KBM-7 (cell line): ENCODE measurements at regions not wholly inside any gene's neighbourhood (a gene's known extent, or its start where the extent isn't known, plus 50 kb on each side); places are given as distances from the start of the nearest gene placed in this dataset.

Experiments
- DNase-seq: peaks from one replicate; pipeline ENCODE4 v3.0.0-alpha.2; 2015
- in situ Hi-C: fragments of 300-500 bp; cut with MboI; formaldehyde crosslinking; loops from 2 replicates; pipeline ENCODE4 v1.14.3; 2020; ENCODE audit warnings: low sequenced_read_pairs, low pct_unique_long_range_greater_than_20kb, mixed read lengths

DNA sequence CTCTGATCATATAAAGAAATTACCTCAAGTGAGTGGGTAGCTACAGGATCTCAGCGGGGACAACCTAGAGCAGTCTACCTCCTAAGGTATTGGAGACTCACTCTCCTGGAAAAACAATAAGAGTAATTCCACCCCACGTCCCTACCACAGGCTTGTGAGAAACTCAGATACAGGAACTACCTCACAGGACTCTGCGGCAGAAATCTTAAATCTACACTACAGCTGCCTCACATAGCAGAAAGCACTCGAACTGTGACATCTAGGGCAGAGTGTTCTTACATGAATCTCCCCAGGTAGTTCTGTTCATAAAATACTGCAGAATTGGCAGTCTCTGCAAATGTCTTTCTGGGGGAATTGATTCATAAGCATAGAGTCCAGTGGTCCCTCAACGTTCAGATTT lies 382.9 kb upstream of the IL12A start:
- in situ Hi-C loops, result no loop called here

DNA sequence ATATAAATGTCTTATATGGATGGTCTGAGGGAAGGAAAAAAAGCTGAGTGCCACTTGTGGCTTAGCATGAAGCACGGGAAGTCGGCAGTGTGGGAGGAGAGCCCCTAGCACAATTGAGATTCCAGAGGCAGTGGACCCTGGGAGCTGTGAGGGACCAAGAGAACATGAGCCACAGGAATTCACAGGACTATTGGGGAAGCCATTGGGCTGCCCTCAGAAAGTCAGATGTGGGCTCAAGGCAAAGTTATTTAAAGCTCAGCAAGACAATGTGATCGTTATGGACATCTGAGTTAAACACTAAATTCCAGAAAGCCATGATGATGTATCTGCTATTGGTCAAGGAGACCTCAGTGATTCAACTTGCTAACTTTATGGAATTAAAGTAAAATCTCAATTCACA lies 380.8 kb upstream of the IL12A start:
- DNase-seq, result no peak
- in situ Hi-C loops, result no loop called here

More for the DNA sequence above, 382.9 kb upstream of the IL12A start:
- DNase-seq, result no peak

DNA sequence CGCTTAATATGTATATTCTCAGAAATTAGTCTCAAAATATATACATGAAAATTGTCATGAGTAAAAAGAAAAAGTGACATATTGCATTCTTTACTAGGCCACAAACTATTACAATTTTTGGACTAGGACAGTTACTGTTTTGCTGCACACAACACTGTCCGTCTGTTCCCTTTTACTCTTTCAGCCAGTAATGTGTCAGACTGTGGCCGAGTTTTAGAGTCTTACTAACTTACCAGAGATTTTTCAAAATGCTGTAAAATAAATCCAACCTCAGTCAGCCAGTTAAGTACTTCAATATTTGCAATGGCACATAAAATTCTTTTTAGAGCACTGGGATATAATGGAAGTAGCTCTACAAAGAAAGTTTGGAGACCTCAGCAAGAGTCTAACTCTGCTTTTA lies 380.3 kb upstream of the IL12A start:
- in situ Hi-C loops, result no loop called here
- DNase-seq, result no peak

DNA sequence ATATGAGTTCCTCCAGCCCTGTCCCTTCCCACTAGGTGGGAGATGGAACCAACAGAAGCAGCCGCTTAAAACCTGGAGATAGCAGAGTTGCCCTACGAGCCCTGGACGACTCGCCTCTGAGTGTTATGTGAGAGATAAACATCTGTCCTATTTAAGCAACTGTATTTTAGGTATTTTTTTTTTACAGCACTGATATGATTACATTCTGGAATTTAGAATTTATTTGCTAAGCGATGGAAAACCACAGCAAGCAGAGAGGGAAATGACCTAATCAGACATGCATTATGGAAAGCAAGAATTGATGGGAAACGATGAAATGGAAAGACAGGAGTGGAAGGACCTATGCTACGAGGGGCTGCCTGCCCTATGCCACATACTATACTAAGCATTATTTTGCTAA lies 379.0 kb upstream of the IL12A start:
- DNase-seq, result no peak
- in situ Hi-C loops, result no loop called here

DNA sequence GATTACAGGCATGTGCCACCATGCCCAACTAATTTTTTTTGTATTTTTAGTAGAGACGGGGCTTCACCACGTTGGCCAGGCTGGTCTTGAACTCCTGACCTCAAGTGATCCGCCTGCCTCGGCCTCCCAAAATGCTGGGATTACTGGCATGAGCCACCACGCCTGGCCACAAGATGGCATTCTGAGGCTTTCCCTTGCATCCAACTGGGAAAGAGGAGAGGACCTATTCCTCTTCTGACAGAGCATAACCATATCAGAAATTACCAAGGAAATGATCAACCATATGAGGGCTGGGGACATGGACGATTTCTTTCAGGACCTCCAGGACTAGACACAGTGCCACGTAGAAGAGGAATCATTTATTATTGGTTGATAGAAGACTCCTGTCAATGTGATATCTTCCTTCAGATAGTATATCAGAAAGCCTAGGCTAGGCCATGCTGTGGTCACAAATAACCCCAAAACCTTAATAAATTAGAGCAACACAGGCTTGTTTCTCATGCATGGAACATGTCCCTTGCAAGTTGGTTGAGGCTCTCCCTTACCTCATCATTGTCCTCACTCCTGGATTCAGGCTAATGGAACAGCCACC lies 372.3 kb upstream of the IL12A start:
- peak; percentile 20 for DNase-seq
- in situ Hi-C loops, result no loop called here

DNA sequence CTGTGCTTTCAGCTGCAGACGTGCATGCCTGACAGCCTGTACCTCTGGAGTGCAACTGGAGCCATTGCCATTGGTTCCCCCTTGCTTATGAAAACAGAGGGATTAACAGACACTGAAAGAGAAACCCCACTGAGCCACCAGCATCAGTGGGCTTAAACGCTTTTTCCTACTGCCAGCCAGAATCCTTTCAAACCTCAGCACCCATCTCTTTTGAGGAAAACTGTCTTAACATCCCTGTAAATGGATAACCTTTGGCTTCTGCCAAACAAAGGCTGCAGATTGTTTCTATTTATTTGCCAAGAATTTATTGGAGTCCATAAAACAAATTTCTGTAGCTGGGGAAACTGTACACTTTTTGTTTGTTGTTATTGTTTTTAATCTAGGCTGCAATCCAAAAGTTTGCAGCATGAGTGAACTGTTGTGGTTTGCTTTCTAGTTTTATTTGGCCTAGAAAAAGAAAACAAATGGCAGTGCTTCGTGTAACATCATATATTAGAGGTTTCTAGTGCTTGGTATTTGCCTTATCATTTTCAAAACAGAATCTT lies 369.2 kb upstream of the IL12A start:
- no peak for DNase-seq
- in situ Hi-C loops, result no loop called here

DNA sequence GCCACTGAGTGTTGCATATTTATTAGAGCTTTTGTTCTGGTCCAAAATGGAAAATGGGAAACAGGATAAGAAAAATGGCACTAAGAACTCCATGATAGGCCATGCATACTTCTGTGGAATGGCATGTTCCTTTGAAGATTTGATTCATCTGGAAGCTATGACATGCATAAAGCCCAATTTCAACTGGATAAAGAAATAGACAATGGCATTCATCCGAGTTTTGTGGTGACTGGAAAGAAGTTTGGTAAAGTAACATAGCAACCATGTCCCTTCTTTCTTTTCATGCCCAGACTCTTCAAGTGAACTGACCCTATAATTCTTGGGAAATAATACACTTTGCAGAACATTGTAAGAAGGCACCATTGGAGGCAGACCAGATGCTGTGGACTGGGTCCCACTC lies 368.4 kb upstream of the IL12A start:
- in situ Hi-C loops, result no loop called here
- no peak for DNase-seq

DNA sequence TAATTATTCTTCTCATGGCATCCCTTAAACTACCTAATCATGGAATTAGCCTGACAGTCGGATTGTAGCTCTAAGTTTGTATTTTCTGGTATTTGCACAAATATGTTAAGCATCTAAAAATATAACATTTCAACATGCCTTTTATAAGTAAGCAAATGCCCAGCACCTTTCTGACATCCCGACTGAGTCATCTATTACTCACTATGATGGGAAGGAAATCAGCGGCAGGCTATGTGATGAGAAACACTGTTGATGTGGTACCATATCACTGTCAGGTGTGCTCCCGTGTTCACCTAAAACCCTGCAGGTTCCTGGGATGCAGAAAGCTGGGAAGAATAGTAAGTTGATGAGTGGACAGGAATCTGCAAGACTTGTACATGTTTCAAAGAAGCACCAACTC lies 367.8 kb upstream of the IL12A start:
- in situ Hi-C loops, result no loop called here
- no peak for DNase-seq

DNA sequence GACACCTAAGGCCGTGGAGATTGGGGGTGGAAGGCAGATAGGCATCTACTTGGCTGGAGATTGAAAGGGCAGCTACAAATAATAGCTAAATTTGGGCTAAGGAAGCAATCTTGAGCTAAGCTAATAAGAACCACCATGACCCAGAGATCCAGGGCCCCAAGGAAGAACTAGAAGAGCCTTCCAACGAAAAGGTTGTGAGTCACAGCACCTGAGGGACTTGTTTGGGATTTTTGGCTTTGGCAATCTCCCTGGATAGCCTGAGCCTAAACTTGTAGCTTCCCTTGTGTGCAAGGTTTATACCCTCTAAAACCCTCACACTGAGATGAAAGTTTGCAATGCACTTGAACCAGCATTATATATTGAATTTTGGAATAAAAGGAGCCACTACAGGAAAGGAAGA lies 364.0 kb upstream of the IL12A start:
- DNase-seq, result no peak
- in situ Hi-C loops, result no loop called here

DNA sequence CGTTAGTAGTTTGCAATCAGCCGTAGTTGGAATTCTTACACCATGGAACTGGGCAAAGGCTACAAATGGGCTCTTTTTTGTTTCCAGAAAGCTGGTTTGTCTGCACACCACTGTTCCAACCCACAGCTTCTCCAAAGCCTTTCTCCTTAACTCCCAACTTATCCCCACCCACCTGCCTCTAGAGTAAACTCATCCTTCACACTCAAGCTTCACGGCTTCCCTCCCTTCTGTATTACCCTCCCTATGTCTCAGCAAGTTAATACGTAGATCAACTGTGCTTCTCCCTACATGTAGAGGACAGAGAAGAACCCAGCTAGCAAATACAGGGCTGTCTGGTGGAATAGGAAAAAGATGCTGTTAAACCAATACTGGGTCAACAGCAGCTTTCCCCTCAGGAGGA lies 363.0 kb upstream of the IL12A start:
- DNase-seq, result no peak
- in situ Hi-C loops, result no loop called here

DNA sequence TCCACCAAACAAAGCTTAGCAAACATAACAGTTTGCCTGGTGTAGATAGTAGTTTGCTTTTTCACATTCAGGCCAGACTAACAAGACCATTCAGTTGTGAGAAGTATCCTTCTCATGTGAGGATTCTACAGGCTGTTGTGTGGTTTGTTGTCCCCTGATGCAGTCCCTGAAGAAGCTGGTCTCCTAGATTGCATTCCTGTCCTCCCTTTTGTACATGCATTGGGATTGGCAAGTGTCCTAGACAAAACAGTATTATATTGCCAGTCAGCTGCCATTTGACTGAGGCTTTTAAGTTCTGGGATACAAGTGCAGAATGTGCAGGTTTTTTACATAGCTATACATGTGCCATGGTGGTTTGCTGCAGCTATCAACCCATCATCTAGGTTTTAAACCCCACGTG lies 362.0 kb upstream of the IL12A start:
- no peak for DNase-seq
- in situ Hi-C loops, result no loop called here

DNA sequence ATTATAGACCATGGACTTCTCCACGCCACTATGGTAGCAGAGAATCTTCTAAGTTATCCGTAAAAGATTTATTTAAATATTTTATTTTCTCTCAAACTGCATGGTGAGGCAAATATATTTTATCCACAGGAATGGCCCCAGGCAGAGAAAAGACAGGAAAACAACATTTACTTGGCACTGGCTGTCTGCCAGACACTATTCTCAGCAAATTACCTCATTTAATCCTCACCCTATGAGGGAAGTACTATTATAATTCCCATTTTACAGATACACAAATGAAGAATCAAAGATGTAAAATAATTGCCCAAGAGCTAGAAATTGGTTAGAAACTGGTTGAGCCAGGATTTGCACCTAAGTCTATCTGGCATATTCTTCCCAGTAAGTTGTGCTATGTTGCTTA lies 361.4 kb upstream of the IL12A start:
- in situ Hi-C loops, result no loop called here
- no peak for DNase-seq

DNA sequence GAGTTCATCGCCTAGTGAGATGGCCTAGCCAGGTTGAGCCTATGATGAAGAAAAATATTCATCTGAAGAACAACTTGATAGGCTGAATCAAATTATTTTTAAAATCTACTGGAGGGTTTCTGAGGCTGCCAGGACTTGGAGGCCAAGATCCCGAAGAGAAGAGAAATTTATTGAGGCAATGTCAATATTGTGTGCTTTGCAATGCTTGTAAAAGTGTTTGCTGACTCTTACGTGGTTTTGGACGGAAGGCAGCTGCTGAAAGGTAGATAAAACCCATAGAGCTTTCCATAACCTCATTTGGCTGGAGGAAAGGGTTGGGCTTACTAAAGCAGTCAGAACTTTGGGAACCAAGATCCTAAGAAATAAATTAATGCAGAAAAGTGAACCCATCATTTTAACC lies 361.0 kb upstream of the IL12A start:
- DNase-seq, result no peak
- in situ Hi-C loops, result no loop called here

DNA sequence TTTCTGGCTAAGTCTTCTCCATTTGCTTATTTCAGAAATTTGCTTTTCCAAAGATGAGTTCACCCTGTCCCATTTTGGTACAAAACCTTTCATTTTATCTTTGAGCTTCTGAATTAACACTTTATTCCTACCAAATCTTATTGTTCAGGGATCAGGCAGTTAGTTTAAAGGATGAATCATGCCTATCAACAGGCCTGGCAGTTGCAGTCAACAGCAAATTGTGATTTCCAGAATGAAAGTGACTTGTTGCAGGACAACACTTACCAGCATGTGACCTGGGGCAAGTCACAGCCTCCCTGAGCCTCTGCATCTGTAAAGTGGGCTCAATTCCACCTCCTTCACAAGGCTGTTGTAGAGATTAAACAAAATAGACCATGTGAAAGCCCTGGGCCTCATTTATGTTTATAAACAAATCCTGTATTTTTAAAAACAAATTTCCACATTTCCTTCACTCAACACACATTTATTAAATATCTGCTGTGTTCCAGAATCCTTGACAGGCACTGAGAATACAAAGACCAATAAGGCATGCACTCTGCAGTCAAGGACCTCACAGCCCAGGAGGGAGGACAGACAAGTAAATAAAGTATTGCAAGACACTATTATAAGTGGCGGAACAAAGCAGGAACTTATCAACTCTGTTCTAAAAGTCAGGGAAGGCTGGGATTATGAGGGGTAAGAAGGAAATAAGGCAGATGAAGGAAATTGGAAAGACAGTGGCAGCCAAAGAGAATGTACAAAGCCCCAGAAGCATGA lies 359.1 kb upstream of the IL12A start:
- DNase-seq, result no peak
- in situ Hi-C loops, result no loop called here

DNA sequence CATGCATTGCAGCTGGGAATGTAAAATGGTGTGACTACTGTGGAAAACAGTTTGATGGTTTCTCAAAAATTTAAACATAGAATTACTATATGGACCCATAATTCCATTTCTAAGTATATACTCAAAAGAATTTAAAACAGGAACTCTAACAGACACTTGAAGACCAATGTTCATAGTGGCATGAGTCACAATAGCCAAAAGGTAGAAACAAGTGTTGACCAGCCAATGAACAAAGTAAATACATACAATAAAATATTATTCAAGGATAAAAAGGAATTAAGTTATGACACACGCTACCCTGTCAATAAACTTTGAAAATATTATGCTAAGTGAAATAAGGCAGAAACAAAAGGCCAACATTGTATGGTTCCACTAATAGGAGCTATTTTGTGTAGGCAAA lies 357.4 kb upstream of the IL12A start:
- in situ Hi-C loops, result no loop called here
- DNase-seq, result no peak

DNA sequence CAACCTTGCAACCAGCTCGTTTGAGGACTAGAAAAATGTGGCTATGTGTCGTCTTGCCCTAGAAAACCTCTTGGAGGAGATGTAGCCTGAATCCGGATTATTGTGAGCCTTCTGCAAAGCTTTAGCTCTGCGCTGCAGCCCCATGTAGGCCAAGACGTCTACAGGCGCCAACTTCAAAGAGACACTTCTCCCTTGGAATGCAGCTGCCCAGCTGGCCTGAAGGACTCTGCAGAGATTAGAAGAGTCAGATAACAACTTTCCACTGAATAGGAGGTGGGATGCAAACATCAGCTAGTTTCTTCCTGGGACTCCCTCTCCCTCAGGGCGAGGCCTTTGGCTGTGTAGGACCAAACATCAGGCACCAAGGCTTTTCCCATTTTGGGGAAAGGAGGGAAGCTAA lies 356.5 kb upstream of the IL12A start:
- no peak for DNase-seq
- in situ Hi-C loops, result no loop called here

DNA sequence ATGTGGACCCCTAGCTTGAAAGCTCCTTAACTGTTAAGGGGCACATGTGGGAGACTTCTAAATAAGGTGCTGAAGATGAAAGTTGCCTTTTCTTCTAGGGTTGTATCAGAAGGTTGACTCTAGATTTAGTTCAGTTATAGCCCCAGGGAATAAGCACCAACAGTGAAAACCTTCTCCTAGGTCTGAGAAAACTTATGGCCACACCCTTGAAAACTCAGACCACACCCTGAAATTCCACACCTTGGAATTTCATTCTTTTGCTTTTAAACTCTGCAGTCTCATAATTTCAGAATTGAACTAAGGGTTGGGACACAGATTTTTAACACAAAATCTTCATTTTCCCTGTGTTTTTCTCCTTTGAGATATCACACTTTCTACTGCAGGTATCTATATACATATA lies 355.8 kb upstream of the IL12A start:
- no peak for DNase-seq
- in situ Hi-C loops, result no loop called here

DNA sequence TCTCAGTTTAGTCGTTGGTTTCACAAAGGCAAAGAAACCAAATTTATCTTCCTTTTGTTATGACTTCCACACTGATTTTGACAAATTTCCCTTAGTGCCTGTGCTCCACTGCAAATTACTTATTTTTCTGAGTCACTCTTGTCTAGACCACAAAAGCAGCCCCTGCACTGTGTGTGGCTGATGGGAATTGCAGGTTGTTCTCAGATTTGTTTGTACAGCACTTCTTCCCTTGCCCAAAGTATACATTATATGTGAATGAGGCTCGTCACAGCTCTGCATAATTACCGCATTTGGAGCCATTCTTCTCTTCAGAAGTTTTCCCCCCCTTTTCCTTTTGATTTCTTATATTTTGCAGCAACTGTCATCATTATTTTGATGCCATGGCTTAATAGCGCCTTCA lies 354.2 kb upstream of the IL12A start:
- no peak for DNase-seq
- in situ Hi-C loops, result no loop called here

DNA sequence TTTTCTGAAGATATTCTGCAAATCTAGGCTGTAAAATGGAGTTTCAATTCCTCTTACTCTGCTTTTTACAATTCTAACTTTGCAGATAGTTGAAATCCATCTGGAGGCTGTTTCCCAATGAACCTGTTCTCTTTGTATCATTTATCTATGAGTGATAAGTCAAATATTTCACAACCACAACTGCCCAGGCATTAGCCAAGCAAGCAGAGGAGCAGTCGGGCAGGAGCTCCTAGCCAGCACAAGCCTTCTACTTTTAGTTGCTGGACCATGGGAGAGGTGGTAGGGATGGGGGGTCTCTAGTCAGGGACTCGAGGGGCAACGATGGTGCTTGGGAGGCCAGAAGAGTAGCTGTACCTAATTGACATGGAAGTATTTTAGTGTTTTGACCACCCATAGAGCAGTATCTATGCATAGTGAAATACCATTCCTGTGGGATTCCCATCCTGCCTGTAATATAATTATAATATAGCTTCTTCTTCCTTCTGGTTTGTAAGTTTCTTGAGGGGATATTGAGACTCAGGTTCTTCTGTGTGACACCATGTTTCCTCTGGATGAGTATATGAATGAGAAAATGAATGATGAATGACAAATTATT lies 353.5 kb upstream of the IL12A start:
- no peak for DNase-seq
- in situ Hi-C loops, result no loop called here

DNA sequence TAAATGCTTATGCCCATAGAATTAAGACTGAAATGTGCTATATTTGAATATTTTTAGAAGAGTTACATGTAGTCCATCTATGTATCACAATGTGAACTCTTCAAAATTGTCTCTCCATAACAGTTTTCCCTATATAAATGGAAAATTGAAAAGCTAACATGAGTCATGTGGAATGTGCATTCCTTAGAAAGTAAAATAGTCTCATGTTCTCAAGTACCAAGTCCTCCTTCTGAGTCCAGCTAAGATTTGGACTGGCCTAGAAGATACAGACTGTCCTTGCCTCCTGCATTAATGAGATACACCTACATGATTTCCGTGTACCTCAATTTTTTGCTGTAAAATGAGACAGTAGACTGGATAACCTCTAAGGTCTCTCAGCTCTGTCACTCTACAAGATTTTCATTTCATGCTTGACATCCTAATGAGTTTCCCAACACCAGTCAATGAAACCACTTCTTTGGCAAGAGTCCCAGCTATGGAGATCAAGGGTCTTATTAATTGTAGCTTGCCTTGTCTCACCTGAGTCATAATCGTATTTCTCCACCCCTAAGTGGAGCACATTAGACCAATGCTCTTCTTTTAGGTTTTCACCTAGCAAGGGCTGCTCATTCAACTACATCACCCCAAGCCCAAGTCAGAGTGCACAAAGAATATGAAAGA lies 350.6 kb upstream of the IL12A start:
- no peak for DNase-seq
- in situ Hi-C loops, result no loop called here
